Bone marrow (tissue), 2 donors: ENCODE measurements at regions not wholly inside any gene's neighbourhood (a gene's known extent, or its start where the extent isn't known, plus 50 kb on each side); places are given as distances from the start of the nearest gene placed in this dataset.

Source experiments
- DNase-seq, 2 donors: peaks; one replicate each; lab custom pipeline; 2025; lab: John Stamatoyannopoulos, UW

DNA sequence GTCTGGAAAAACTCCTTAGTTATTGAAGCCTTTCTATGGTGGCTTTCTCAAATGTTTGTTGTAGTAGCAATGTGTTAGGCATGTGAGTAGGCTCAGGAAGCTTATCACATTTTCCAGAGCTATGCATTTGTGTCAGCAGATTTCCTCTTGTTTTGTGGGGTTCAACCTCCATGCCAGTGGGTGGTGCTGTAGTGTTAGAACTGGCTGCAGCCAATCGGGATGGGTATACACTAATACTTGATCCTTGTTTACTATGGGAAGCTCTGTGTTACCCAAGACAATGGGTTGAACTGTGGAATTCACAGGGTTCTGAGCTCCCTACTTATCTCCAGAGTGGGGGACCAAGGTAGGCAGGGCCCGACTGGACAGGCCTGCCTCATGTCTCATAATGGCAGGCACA, 348.5 kb upstream of the ADAMTS5 start:
- DNase-seq = no peak

DNA sequence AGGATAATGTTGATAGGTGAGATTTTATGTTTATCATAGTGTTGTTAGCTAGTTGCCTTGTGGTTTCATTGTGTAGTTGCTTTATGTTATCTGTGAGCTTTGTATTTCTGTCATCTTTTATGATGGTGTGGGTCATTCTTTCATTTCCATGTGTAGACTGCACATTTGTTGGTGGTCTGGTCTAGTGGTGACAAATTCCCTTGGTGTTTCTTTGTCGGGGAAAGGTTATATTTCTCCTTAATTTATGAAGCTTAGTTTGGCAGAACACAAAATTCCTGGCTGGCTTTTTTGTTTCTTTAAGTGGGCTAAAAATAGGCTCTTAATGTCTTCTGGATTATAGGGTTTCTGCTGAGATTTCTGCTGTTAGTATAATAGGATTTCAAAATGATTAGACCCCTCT, 347.2 kb upstream of the ADAMTS5 start:
- DNase-seq = no peak

DNA sequence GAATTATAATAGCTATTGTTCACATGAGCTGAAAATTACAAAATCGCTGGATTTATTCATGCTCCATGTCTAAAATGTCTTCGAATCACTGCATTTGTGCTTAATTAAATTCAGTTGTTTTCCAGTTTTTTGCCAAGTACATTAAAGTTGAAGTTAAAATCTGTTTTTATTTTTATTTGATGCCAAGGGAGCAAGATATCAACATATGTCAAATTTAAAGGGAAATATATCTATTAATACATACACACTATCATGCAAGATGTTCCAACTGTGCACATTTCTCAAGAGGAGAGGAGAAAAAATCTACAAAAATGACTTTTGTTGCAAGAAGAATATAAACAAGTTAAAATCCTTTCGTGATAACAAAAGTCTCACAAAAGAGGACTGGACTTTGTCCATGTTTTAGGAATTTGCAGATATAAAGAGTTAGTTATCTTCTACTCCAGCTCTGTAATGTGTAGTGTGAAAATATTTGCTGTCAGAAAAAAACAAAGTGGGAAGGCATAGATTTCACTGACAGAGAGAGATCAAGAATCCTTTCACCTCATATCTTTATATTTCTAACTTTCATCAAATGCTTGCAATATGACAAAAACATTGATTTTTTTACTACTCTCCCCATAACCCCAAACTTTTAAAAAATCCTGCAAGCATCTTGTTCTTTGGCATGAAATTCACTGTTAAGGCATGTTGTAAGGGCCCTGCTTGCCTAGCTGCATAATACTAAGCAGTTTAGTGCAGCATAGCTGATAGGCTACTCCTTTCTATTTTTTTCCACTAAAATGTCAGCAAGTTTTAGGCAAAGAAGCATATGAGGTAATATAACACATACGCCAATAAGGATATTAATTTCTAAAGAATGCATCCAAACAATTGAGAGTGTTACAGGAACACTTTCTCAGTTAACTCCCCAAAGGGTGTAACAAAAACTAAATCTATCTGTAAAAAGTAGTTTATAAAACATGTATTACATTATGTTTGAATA, 340.2 kb upstream of the ADAMTS5 start:
- DNase-seq = no peak

DNA sequence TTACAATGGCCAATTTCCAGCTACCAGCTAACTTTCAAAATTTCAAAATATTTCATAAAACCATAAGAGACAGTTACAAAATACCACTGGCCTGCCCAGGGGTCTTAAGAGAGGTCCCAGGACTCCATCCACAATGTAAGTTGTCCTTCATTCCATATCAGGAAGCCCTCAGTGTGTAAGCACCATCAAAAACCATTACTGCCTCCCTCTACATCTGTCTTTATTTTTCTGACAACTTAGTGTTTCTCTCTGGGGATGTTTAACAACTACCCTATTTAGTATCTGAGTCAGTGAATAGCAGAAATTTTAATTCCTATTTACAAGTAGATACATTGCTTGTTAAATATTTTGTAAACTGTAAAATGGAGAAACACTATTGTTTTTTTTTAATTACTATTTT, 339.3 kb upstream of the ADAMTS5 start:
- DNase-seq = no peak

DNA sequence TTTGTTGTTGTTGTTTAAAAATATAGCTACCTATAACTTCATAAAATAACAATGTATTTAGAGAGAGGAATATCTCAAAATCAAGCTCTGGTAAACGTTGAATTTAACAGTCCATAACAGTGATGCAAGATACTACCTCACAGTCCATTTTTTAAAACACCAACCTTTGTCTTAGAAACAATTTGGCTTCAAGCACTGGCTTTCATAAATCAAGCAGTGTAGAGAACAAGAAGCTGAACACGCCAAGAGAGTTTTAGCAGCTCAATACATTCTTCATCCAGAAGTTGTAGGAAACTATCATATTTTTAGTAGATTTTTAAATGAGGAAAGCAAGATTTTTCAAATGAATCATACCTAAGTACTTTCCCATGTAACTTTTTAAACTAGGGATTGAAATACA, 334.3 kb upstream of the ADAMTS5 start:
- no peak for DNase-seq

DNA sequence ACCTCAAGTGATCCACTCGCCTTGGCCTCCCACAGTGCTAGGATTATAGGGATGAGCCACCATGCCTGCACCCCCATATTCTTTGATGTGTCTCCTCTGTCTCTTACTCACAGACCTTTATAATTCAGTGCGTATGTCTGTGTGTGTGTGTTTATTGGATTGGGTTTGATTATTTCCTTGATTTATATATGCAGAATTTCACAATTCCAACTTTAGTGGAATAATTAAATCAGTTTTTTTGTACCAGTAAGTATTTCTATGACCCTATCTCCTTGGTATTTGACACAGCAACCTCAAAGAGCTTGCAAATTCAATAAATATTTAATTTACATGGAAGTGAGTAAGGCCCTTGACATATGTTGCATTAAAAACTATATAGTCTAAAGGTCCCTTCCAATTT, 333.9 kb upstream of the ADAMTS5 start:
- no peak for DNase-seq

DNA sequence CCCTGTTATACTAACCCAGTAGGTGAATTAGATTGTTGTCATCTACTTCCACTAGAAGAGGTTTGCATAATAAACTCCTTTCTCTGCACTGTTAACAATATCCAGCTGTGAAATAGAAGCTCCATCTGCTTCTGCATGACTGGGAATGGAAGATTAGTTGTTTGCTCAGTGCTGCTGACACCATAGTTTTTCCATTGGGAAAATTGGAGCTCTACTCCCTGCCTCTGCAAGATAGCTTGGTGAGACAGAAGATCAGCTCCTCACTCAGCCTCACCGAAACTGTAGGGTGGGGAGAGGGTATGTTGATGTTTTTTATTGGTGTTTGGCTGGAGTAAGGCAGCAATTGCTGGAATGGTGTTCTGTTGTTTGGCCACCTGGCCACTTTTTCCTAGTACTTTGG, 331.6 kb upstream of the ADAMTS5 start:
- DNase-seq = no peak

DNA sequence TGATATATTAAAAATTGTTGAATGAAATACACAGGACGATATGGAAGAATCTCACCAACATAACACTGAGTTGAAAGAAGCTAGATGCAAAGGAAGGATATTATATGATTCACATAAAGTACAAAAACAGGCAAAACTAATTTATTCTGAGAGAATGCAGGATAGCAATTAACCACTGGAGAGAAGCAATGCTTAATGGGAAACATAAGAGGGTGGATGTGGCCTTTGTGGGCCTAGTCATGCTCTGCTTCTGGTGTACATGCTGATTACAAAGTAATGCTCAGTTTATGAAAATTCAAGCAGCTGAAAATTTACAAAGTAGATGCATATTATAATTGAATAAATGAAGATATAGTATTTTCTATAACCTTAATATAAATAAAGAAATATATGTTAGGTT, 326.4 kb upstream of the ADAMTS5 start:
- no peak for DNase-seq

DNA sequence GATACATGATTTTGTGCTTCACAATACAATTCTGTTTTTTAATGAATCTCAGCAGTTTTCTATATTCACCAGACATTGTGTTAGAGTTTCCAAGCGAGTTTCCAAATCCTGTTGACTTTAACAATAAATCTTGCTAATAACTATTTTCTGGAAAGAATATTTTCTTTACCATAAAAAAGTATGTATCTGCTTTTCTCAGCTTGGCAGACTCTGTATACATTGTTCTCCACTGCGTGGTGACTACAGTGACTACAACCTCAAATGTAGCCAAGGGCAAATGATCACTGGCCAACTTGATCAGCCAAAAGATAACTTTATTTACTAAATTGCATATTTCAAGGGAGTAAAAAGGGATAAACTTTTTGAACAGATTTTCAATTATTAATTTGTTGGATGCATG, 325.9 kb upstream of the ADAMTS5 start:
- DNase-seq = no peak

DNA sequence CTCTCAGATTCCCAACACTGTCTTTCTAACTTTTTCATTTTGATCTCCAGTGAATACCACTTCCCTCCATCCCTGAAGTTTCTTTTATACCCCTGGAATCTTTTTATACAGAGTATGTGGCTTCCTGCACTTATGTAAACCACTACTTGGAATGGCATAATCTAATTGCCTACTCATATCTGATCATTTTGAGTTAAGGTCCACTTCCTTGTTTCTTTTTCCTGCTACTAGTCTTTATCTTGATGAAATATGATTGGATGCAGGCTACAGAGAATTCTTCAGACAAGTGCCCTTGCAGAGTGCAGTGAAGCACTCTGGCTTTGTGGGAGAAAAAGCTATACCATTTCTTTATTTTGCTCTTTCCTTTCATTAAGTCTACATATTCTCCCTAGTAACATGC, 325.3 kb upstream of the ADAMTS5 start:
- DNase-seq = no peak

DNA sequence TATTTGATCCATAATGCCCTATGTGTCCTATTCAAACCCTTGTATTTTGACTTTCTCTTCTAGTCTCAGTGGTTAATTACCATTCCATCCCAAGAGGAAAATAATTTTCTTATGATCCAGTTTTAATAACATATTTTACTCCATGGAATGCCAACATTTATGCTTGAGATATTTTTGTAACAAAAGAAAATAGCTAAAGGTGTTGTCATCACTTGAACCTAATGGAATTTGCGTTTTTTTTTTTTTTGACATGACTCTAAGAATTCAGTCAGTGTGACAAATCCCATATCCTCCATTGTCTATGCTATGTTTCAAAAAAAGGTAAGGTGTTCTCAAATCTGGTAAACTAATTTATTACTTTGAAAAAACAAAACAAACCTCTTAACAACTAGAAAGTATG, 324.1 kb upstream of the ADAMTS5 start:
- DNase-seq = no peak

DNA sequence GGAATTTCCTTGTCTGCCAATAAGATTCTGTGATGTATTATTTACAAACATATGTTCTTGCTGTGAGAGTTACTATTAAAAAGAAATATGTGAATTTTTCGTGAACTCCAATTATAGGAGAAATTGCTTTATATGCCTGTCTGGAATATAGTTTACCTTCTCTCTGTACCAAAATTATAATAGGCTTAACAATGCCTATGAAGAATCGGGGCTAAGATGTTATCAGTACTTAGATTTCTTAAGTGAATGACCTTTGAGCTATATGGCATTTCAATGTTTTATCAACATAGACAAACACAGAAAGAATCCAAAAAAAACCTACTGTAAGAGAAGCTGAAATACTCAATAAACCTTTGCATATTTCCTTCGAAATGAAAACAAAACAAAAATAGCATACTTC, 323.1 kb upstream of the ADAMTS5 start:
- DNase-seq = no peak

DNA sequence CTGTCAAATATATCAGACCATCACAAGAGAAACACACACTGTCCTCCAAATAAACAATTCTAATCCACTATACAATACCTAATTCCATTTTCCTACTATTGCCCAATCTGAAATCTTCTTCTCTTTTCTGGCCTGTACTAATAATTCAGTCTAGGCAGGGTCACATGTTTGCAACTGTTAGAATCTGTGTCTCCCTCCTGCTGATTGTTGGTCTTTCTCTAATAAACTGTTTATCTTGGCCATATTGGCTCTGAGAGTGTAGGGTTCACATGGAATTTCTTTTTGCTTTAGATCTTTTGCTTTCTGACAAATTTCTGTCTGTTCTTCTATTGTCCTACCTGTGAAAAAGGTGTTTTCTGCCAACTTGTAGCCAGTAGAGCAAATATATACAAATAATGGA, 319.9 kb upstream of the ADAMTS5 start:
- no peak for DNase-seq

DNA sequence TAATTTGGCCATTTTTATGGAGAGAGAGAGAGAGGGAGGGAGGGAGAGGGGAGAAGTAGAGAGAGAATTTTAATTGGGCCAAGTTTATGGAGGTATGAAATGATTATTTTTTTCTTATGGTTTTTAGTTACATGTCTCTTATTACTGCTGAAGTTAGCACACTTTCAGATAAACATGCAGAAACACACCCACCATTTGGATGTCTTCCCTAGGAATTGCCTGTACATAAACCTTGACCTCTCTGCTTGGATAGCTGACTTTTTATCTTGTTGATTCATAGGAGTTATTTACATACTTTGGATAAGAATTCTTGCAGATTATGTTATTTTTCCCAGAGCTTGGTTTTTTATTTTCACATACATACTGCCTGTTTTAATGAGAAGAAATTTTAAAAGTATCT, 310.2 kb upstream of the ADAMTS5 start:
- DNase-seq = no peak

DNA sequence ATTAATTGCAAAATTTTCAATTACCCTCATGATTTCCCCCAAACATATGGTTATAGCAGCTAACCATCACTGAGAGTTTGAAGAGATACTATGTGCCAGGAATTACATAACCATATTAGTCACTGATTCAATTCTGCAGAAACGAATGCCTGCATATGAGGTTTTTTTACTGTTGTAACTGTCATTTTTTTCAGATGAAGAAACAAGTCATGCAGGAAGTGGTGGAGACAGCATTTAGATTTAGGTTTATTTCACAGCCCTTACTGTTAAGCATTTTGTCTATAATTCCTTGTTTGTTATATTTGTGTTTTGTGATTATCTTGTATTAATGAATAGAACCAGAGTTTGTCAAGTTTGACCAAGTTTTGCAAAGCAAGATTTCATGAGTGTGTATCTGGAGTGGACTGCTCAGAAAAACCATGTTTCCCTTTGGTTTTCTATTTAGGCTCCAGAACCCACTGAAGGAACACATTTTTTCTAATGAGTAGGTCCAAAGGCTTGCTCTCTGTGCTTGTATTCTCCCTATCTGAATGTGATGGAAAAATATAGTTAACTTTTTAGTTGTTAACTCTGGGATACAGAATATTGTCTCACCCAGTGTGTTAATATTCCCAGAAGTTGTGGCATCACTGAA, 308.5 kb upstream of the ADAMTS5 start:
- no peak for DNase-seq

DNA sequence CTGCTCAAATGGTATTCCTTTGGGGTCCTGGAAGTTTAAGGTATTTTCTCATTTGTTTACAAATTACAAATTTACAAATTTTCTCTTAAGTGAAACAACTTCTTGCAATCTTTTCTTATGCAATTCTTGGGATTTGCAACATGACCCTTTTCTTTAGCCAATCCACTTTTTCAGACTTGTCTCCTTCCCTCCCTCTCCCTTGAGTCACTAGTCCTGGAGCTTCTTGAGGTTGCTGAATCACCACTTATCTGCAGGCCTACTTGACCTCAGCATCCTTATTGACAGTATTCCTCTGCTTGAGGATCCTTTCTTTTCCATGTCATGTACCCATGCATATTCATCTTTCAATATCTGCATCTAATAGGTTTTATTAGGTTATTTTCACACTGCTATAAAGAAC, 302.8 kb upstream of the ADAMTS5 start:
- DNase-seq = no peak

DNA sequence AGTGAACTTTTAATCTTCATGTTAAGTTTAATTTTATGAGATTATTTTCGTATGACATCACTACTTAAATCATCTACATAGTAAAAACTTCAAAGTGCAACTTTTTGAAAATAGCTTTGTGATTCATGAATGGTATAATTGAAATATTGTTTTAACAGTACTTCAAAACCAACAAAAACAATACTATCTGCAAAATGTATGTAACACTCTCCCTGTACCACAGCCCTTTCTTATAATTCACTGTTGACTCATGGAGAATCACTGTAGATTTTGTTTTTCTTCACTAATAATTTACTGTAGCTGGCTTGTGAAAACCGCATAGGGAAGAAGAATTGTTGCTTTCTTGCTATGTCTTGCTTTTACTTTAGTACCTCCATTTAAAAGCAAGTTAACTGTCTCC, 301.4 kb upstream of the ADAMTS5 start:
- no peak for DNase-seq

DNA sequence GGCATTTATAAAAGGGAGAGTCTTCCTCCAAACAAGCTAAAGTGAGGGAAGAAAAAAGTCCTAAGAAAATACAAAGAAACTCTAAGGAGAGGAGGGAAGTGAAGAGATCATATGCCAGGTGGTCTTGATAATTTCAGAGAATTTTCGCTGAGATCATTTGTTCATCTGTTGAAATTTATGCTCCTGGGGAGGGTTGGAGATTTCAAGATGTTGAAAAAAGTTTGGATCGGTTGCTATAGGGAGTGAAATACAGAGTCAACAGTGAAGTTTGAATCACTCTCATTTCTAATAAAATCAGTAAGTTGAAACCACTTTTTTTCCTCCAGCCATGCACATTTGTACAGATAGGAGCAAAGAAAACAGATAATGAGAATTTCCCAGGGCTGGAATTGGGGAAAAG, 299.1 kb upstream of the ADAMTS5 start:
- DNase-seq = no peak

DNA sequence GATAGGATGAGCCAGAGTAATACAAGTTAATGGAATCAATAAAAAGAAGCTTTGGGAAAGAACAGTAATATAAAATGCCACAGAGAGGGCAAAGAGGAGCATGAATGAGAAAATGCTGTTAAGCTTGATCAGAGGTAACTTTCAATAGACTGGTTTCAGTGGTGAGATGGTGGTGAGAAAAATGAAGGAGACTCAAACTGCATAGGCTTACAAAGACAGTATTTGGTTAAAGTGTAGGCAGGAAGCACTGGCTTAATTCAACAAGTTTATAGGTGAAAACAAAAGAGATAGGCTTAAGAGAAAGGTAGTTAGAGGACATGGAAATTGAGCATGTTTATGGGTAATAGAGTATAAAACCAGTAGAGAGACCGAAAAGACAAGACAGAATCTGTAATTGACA, 298.6 kb upstream of the ADAMTS5 start:
- DNase-seq = no peak

DNA sequence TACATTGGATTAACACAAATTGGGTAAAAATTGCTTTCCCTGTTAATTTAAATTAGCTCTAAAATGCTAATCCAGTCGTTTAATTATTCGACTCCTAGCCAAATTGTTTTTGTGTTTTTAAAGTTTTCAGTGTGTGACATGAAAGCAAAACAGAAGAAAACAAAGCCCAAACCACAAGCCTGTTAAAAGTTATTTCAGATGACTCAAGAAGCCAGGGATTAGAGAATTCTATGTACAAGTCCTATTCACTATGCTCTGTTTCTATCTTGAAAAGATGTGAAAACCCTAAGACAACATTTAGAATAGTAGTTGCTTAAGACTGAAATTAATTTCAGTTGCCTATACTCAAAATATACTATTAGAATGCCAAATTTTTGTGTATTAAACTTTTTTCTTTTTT, 294.8 kb upstream of the ADAMTS5 start:
- no peak for DNase-seq

DNA sequence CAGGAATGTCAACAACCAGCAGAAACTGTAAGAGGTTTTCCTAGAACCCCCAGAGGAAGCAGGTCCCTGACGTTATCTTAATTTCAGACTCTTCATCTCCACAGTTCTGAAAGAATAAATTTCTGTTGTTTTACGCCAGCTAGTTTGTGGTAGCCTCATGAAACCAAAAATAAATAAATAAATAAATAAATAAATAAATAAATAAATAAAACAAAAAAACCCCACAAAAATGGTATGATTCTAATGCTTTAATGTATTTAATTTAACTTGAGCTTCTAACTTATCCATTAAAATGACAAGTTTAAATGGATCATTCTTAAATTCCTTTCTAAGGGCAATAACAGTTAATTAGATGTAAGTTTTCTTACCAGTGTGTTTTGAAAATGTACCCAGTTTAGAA, 293.8 kb upstream of the ADAMTS5 start:
- no peak for DNase-seq

DNA sequence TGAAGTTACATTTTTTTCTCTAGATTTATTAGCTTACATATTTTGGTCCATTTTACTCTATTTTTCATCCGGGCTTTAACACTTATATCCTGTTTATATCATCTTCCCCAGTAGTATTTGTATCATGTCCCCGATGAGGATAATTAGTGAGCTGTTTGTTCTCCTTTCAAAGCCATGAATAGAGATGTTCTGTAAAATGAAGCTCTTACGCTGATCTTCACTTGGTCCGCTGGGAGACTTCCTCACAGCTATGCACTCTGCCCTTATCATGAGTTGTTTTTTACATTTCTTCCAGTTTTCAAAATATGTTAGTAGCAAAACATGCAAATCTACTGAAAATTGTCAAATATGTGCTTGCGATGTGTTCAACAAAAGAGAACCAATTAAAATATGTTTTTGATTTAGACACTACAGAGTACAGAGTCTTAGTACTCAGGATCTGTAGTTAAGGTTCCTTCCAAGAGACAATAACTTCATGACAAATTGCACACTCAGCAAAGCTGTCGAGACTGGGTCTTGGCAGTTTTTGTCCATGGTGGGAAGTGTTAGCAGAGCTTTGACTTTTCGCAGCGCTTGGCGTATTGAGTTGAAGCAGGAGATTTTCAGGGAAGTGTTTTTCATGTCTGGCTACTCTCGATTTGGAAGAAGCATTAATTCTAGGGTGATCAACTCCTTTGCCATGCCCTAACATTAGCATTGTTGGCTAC, 292.0 kb upstream of the ADAMTS5 start:
- DNase-seq = no peak
